ENCODE measurements at regions not wholly inside any gene's neighbourhood (a gene's known extent, or its start where the extent isn't known, plus 50 kb on each side); places are given as distances from the start of the nearest gene placed in this dataset.
"Not testable (repeated sequence)": the region's sequence is repeated elsewhere in the genome, so short reads cannot be mapped to it uniquely, and the experiment has no call there.

GRCh38 chr10:77740396-77740795 is 102.8 kb upstream of the KCNMA1 start:
- H3K9me3 Mint-ChIP-seq, result peaks cover 14% of the 10 kb centered on the region
- H3K4me3 Mint-ChIP-seq; DNase-seq (ENCODE audit: low spot score); H3K4me1 Mint-ChIP-seq (ENCODE audit: low read depth); H3K36me3 Mint-ChIP-seq (ENCODE audit: low read depth); H3K27me3 Mint-ChIP-seq (ENCODE audit: low read depth); H3K27ac Mint-ChIP-seq: not testable (repeated sequence)

GRCh38 chr10:77738496-77739158 is 101.0 kb upstream of the KCNMA1 start:
- Mint-ChIP-seq H3K27ac (no peak overlapping the region), H3K4me1 (ENCODE audit: low read depth) (no peaks in the 10 kb centered on the region)

GRCh38 chr10:77737608-77738007 is 100.0 kb upstream of the KCNMA1 start:
- no peak overlapping the region for H3K27ac Mint-ChIP-seq
- H3K4me3 Mint-ChIP-seq, result no peak overlapping the region
- H3K36me3 Mint-ChIP-seq (ENCODE audit: low read depth), result no peaks in the 10 kb centered on the region
- peaks cover 14% of the 10 kb centered on the region for H3K9me3 Mint-ChIP-seq
- no peaks in the 10 kb centered on the region for H3K4me1 Mint-ChIP-seq (ENCODE audit: low read depth)
- H3K27me3 Mint-ChIP-seq (ENCODE audit: low read depth), result no peaks in the 10 kb centered on the region
- DNase-seq (ENCODE audit: low spot score), result no peak

More at GRCh38 chr10:77738496-77739158, 101.0 kb upstream of the KCNMA1 start:
- Mint-ChIP-seq H3K9me3 (peaks cover 14% of the 10 kb centered on the region), H3K4me3 (no peak overlapping the region), H3K27me3 (ENCODE audit: low read depth) (no peaks in the 10 kb centered on the region), H3K36me3 (ENCODE audit: low read depth) (no peaks in the 10 kb centered on the region)
- no peak for DNase-seq (ENCODE audit: low spot score)

- not testable (repeated sequence) for H3K27me3 Mint-ChIP-seq (ENCODE audit: low read depth); DNase-seq (ENCODE audit: low spot score); H3K9me3 Mint-ChIP-seq
Measured at GRCh38 chr10:77735136-77735535, 97.5 kb upstream of the KCNMA1 start.

GRCh38 chr10:77732213-77733003 is 94.8 kb upstream of the KCNMA1 start:
- Mint-ChIP-seq H3K9me3 (peaks cover 4% of the 10 kb centered on the region), H3K4me3 (no peak overlapping the region), H3K36me3 (ENCODE audit: low read depth) (no peaks in the 10 kb centered on the region), H3K27ac (no peak overlapping the region), H3K4me1 (ENCODE audit: low read depth) (no peaks in the 10 kb centered on the region), H3K27me3 (ENCODE audit: low read depth) (peaks cover 4% of the 10 kb centered on the region)
- no peak for DNase-seq (ENCODE audit: low spot score)

More at GRCh38 chr10:77735136-77735535, 97.5 kb upstream of the KCNMA1 start:
- H3K4me3 Mint-ChIP-seq; H3K27ac Mint-ChIP-seq; H3K36me3 Mint-ChIP-seq (ENCODE audit: low read depth); H3K4me1 Mint-ChIP-seq (ENCODE audit: low read depth): not testable (repeated sequence)

- H3K4me1 Mint-ChIP-seq (ENCODE audit: low read depth), result no peaks in the 10 kb centered on the region
- DNase-seq (ENCODE audit: low spot score), result no peak
- no peaks in the 10 kb centered on the region for H3K36me3 Mint-ChIP-seq (ENCODE audit: low read depth)
- no peak overlapping the region for H3K4me3 Mint-ChIP-seq
- H3K27me3 Mint-ChIP-seq (ENCODE audit: low read depth), result peaks cover 13% of the 10 kb centered on the region
- no peak overlapping the region for H3K27ac Mint-ChIP-seq
- no peaks in the 10 kb centered on the region for H3K9me3 Mint-ChIP-seq
Measured at GRCh38 chr10:77727481-77727880, 89.9 kb upstream of the KCNMA1 start.

GRCh38 chr10:77726732-77727131 is 89.1 kb upstream of the KCNMA1 start:
- Mint-ChIP-seq H3K36me3 (ENCODE audit: low read depth) (no peaks in the 10 kb centered on the region), H3K27ac (no peak overlapping the region), H3K9me3 (no peaks in the 10 kb centered on the region), H3K4me1 (ENCODE audit: low read depth) (no peaks in the 10 kb centered on the region), H3K27me3 (ENCODE audit: low read depth) (peaks cover 13% of the 10 kb centered on the region), H3K4me3 (no peak overlapping the region)
- DNase-seq (ENCODE audit: low spot score), result no peak

- no peak for DNase-seq (ENCODE audit: low spot score)
- Mint-ChIP-seq H3K4me1 (ENCODE audit: low read depth) (no peaks in the 10 kb centered on the region), H3K4me3 (no peak overlapping the region), H3K36me3 (ENCODE audit: low read depth) (no peaks in the 10 kb centered on the region), H3K27me3 (ENCODE audit: low read depth) (peaks cover 13% of the 10 kb centered on the region), H3K9me3 (no peaks in the 10 kb centered on the region), H3K27ac (no peak overlapping the region)
Measured at GRCh38 chr10:77726301-77726700, 88.7 kb upstream of the KCNMA1 start.

- H3K4me1 Mint-ChIP-seq (ENCODE audit: low read depth), result no peaks in the 10 kb centered on the region
Measured at GRCh38 chr10:77724820-77725219, 87.2 kb upstream of the KCNMA1 start.

GRCh38 chr10:77723376-77723775 is 85.8 kb upstream of the KCNMA1 start:
- no peak for DNase-seq (ENCODE audit: low spot score)
- Mint-ChIP-seq H3K36me3 (ENCODE audit: low read depth) (no peaks in the 10 kb centered on the region), H3K27ac (no peak overlapping the region), H3K4me1 (ENCODE audit: low read depth) (peaks cover 1% of the 10 kb centered on the region), H3K4me3 (no peak overlapping the region), H3K27me3 (ENCODE audit: low read depth) (peaks cover 13% of the 10 kb centered on the region), H3K9me3 (no peaks in the 10 kb centered on the region)

More at GRCh38 chr10:77724820-77725219, 87.2 kb upstream of the KCNMA1 start:
- Mint-ChIP-seq H3K9me3 (no peaks in the 10 kb centered on the region), H3K27me3 (ENCODE audit: low read depth) (peaks cover 13% of the 10 kb centered on the region), H3K36me3 (ENCODE audit: low read depth) (no peaks in the 10 kb centered on the region), H3K4me3 (no peak overlapping the region), H3K27ac (no peak overlapping the region)
- DNase-seq (ENCODE audit: low spot score), result no peak

GRCh38 chr10:77722956-77723355 is 85.3 kb upstream of the KCNMA1 start:
- peaks cover 13% of the 10 kb centered on the region for H3K27me3 Mint-ChIP-seq (ENCODE audit: low read depth)
- not testable (repeated sequence) for H3K36me3 Mint-ChIP-seq (ENCODE audit: low read depth); DNase-seq (ENCODE audit: low spot score); H3K4me1 Mint-ChIP-seq (ENCODE audit: low read depth); H3K9me3 Mint-ChIP-seq; H3K4me3 Mint-ChIP-seq; H3K27ac Mint-ChIP-seq

- no peak overlapping the region for H3K27ac Mint-ChIP-seq
Measured at GRCh38 chr10:77721815-77722214, 84.2 kb upstream of the KCNMA1 start.

GRCh38 chr10:77718957-77719356 is 81.3 kb upstream of the KCNMA1 start:
- Mint-ChIP-seq H3K9me3 (no peaks in the 10 kb centered on the region), H3K27ac (no peak overlapping the region), H3K36me3 (ENCODE audit: low read depth) (no peaks in the 10 kb centered on the region), H3K4me1 (ENCODE audit: low read depth) (peaks cover 1% of the 10 kb centered on the region), H3K4me3 (no peak overlapping the region), H3K27me3 (ENCODE audit: low read depth) (peaks cover 4% of the 10 kb centered on the region)
- DNase-seq (ENCODE audit: low spot score), result no peak

More at GRCh38 chr10:77721815-77722214, 84.2 kb upstream of the KCNMA1 start:
- Mint-ChIP-seq H3K4me3 (no peak overlapping the region), H3K27me3 (ENCODE audit: low read depth) (peaks cover 8% of the 10 kb centered on the region), H3K36me3 (ENCODE audit: low read depth) (no peaks in the 10 kb centered on the region), H3K4me1 (ENCODE audit: low read depth) (peaks cover 1% of the 10 kb centered on the region), H3K9me3 (no peaks in the 10 kb centered on the region)
- DNase-seq (ENCODE audit: low spot score), result no peak

- not testable (repeated sequence) for H3K27ac Mint-ChIP-seq; H3K36me3 Mint-ChIP-seq (ENCODE audit: low read depth); H3K9me3 Mint-ChIP-seq
Measured at GRCh38 chr10:77718312-77718711, 80.7 kb upstream of the KCNMA1 start.

More at GRCh38 chr10:77718312-77718711, 80.7 kb upstream of the KCNMA1 start:
- DNase-seq (ENCODE audit: low spot score); H3K27me3 Mint-ChIP-seq (ENCODE audit: low read depth); H3K4me1 Mint-ChIP-seq (ENCODE audit: low read depth); H3K4me3 Mint-ChIP-seq: not testable (repeated sequence)
